IMR-90 (cell line): ENCODE measurements at regions not wholly inside any gene's neighbourhood (a gene's known extent, or its start where the extent isn't known, plus 50 kb on each side); places are given as distances from the start of the nearest gene placed in this dataset.

Experiments used
- ATAC-seq: fragments of 200-7000 bp; cut with Tn5 transposase; 2 replicates; pipeline ENCODE4 v1.9.1; 2020; ENCODE audit warnings: low read depth, mild to moderate bottlenecking, moderate library complexity
- BruUV-seq: library from RNA; stranded (reverse); fragments of 400-500 nt; replicated peaks from 2 replicates; lab custom pipeline; 2021; lab: Mats Ljungman, UMichigan
- CTCF ChIA-PET: fragments of 300-600 bp; formaldehyde crosslinking; extraction: SDS; loops from one replicate; lab custom pipeline; 2021; ENCODE audit warnings: antibody characterized with exemption; lab: Yijun Ruan, JAX
- POLR2A ChIA-PET: fragments of 300-600 bp; sonication (Branson Sonifier 250); formaldehyde crosslinking; loops from one replicate; lab custom pipeline; 2022; ENCODE audit warnings: antibody characterized with exemption; ENCODE audit not compliant: unreplicated experiment; lab: Charles Lee
- DNase-seq: peaks from one replicate; pipeline ENCODE4 v3.0.0; 2013
- H2AFZ ChIP-seq: replicated peaks from 2 replicates; pipeline ENCODE3; 2013; ENCODE audit warnings: low read length, mild to moderate bottlenecking; ENCODE audit not compliant: poor library complexity
- H2AK5ac ChIP-seq: 2 replicates; pipeline ENCODE4 v1.6.1; 2013; ENCODE audit warnings: low read depth, low read length, inconsistent platforms
- H2AK9ac ChIP-seq: replicated peaks from 2 replicates; pipeline ENCODE3; 2013; ENCODE audit warnings: mild to moderate bottlenecking, low read depth, low read length, moderate library complexity; ENCODE audit not compliant: poor library complexity
- H2BK120ac ChIP-seq: 2 replicates; pipeline ENCODE4 v1.6.1; 2013; ENCODE audit warnings: low read depth, low read length, inconsistent platforms
- H2BK15ac ChIP-seq: 3 replicates; pipeline ENCODE4 v1.6.1; 2013; ENCODE audit warnings: low read depth, low read length, inconsistent platforms
- H2BK20ac ChIP-seq: 2 replicates; pipeline ENCODE4 v1.6.1; 2013; ENCODE audit warnings: low read depth, mild to moderate bottlenecking, inconsistent platforms, low read length, moderate library complexity
- H2BK5ac ChIP-seq: 2 replicates; pipeline ENCODE4 v1.6.1; 2013; ENCODE audit warnings: mild to moderate bottlenecking, low read depth, low read length, inconsistent platforms; ENCODE audit not compliant: poor library complexity, severe bottlenecking
- H3K14ac ChIP-seq: replicated peaks from 2 replicates; pipeline ENCODE4 v1.6.1; 2013; ENCODE audit warnings: low read depth, low read length, inconsistent platforms
- H3K18ac ChIP-seq: 2 replicates; pipeline ENCODE4 v1.6.1; 2013; ENCODE audit warnings: low read depth, low read length, control low read depth
- H3K23ac ChIP-seq: 2 replicates; pipeline ENCODE4 v1.6.1; 2013; ENCODE audit warnings: low read depth, low read length, inconsistent platforms
- H3K27ac ChIP-seq: 2 replicates; pipeline ENCODE4 v1.5.1; 2013; ENCODE audit warnings: mild to moderate bottlenecking, control low read depth, low read length; ENCODE audit not compliant: insufficient read depth
- H3K27me3 ChIP-seq: 2 replicates; pipeline ENCODE4 v1.6.1; 2013; ENCODE audit warnings: low read length; ENCODE audit not compliant: control insufficient read depth, insufficient read depth
- H3K36me3 ChIP-seq: 2 replicates; pipeline ENCODE4 v1.6.1; 2013; ENCODE audit warnings: low read length, mixed read lengths; ENCODE audit not compliant: control insufficient read depth, insufficient read depth
- H3K4ac ChIP-seq: 2 replicates; pipeline ENCODE4 v1.6.1; 2013; ENCODE audit warnings: low read depth, low read length, inconsistent platforms
- H3K4me1 ChIP-seq: 2 replicates; pipeline ENCODE4 v1.6.1; 2013; ENCODE audit warnings: low read length, mixed read lengths; ENCODE audit not compliant: control insufficient read depth, insufficient read depth
- H3K4me2 ChIP-seq: 2 replicates; pipeline ENCODE4 v1.6.1; 2013; ENCODE audit warnings: low read depth, mild to moderate bottlenecking, control low read depth, low read length, moderate library complexity
- H3K4me3 ChIP-seq: 2 replicates; pipeline ENCODE4 v1.5.1; 2013; ENCODE audit warnings: low read depth, mild to moderate bottlenecking, control low read depth, low read length, moderate library complexity; ENCODE audit not compliant: insufficient read depth
- H3K56ac ChIP-seq: 2 replicates; pipeline ENCODE4 v1.6.1; 2013; ENCODE audit warnings: low read length, inconsistent platforms; ENCODE audit not compliant: insufficient read depth; ENCODE audit errors: extremely low read depth
- H3K79me1 ChIP-seq, 2 experiments: 2 replicates each; pipeline ENCODE4 v1.6.1; 2013; ENCODE audit warnings: low read length in 2 of 2, inconsistent platforms in 1 of 2, low read depth in 1 of 2
- H3K9ac ChIP-seq: 2 replicates; pipeline ENCODE4 v1.6.1; 2013; ENCODE audit warnings: low read depth, low read length, control low read depth
- H3K9me1 ChIP-seq: 2 replicates; pipeline ENCODE4 v1.6.1; 2013; ENCODE audit warnings: low read length, inconsistent platforms; ENCODE audit not compliant: insufficient read depth
- H3K9me3 ChIP-seq: 2 replicates; pipeline ENCODE4 v1.6.1; 2013; ENCODE audit warnings: low read length; ENCODE audit not compliant: control insufficient read depth, insufficient read depth
- H4K20me1 ChIP-seq: 2 replicates; pipeline ENCODE4 v1.6.1; 2013; ENCODE audit warnings: low read length, inconsistent platforms; ENCODE audit not compliant: insufficient read depth
- H4K5ac ChIP-seq: 2 replicates; pipeline ENCODE4 v1.6.1; 2013; ENCODE audit warnings: mild to moderate bottlenecking, low read depth, low read length, control low read depth
- H4K8ac ChIP-seq, 2 experiments: 2 replicates each; pipeline ENCODE4 v1.6.1; 2013; ENCODE audit warnings: low read depth in 2 of 2, low read length in 2 of 2, control low read depth in 1 of 2, inconsistent platforms in 1 of 2
- H4K91ac ChIP-seq: 2 replicates; pipeline ENCODE4 v1.6.1; 2013; ENCODE audit warnings: low read depth, low read length, inconsistent platforms; ENCODE audit not compliant: insufficient read depth
- BHLHE40 ChIP-seq: fragments of 150-350 bp; IDR thresholded peaks from 2 replicates; pipeline ENCODE4 v1.6.1; 2016; ENCODE audit warnings: mild to moderate bottlenecking, low read depth, low read length
- CEBPB ChIP-seq: IDR thresholded peaks from 2 replicates; pipeline ENCODE4 v1.6.1; 2012; ENCODE audit warnings: low read depth, low read length, improper control_type of control experiment
- CHD1 ChIP-seq: IDR thresholded peaks from 2 replicates; pipeline ENCODE4 v1.6.1; 2012; ENCODE audit warnings: low read depth, low read length, improper control_type of control experiment
- CTCF ChIP-seq: conservative IDR thresholded peaks from 2 replicates; pipeline ENCODE4 v1.5.1; 2012; ENCODE audit warnings: mild to moderate bottlenecking, low read depth, low read length, improper control_type of control experiment
- ELK1 ChIP-seq: fragments of 150-350 bp; IDR thresholded peaks from 2 replicates; pipeline ENCODE4 v1.6.1; 2016; ENCODE audit warnings: low read depth, mild to moderate bottlenecking, low read length, moderate library complexity, borderline replicate concordance
- FOS ChIP-seq: fragments of 150-350 bp; IDR thresholded peaks from 2 replicates; pipeline ENCODE4 v1.6.1; 2016; ENCODE audit warnings: low read depth, low read length
- MAFK ChIP-seq: IDR thresholded peaks from 2 replicates; pipeline ENCODE4 v1.6.1; 2012; ENCODE audit warnings: low read depth, low read length, improper control_type of control experiment
- MAZ ChIP-seq: IDR thresholded peaks from 2 replicates; pipeline ENCODE4 v1.6.1; 2012; ENCODE audit warnings: low read depth, mild to moderate bottlenecking, low read length, improper control_type of control experiment, moderate library complexity, borderline replicate concordance
- MXI1 ChIP-seq: IDR thresholded peaks from 2 replicates; pipeline ENCODE4 v1.6.1; 2012; ENCODE audit warnings: low read depth, mild to moderate bottlenecking, low read length, moderate library complexity, borderline replicate concordance
- NFE2L2 ChIP-seq: fragments of 150-350 bp; IDR thresholded peaks from 2 replicates; pipeline ENCODE4 v1.6.1; 2016; ENCODE audit warnings: low read depth, mild to moderate bottlenecking, low read length
- POLR2A ChIP-seq: IDR thresholded peaks from 2 replicates; pipeline ENCODE4 v1.6.1; 2012; ENCODE audit warnings: mild to moderate bottlenecking, low read depth, low read length
- RAD21 ChIP-seq: IDR thresholded peaks from 2 replicates; pipeline ENCODE4 v1.6.1; 2012; ENCODE audit warnings: low read length, improper control_type of control experiment
- RCOR1 ChIP-seq: IDR thresholded peaks from 2 replicates; pipeline ENCODE4 v1.6.1; 2012; ENCODE audit warnings: mild to moderate bottlenecking, low read length, improper control_type of control experiment; ENCODE audit not compliant: insufficient replicate concordance
- RFX5 ChIP-seq: IDR thresholded peaks from 2 replicates; pipeline ENCODE4 v1.8.0; 2012; ENCODE audit warnings: low read depth, mild to moderate bottlenecking, low read length, moderate library complexity
- SMC3 ChIP-seq: fragments of 150-350 bp; IDR thresholded peaks from 2 replicates; pipeline ENCODE4 v1.6.1; 2016; ENCODE audit warnings: low read depth, mild to moderate bottlenecking, antibody characterized with exemption, low read length, moderate library complexity
- USF2 ChIP-seq: fragments of 150-350 bp; IDR thresholded peaks from 2 replicates; pipeline ENCODE4 v1.6.1; 2017; ENCODE audit warnings: mild to moderate bottlenecking, antibody characterized with exemption, low read length, low read depth
- WGBS, 2 experiments: methylation state at CpG; one replicate each; pipeline versions ENCODE4 v1.1.5 to v1.1.7; 2013; ENCODE audit warnings: missing lambda C conversion rate in 2 of 2; ENCODE audit not compliant: insufficient read length in 1 of 2; ENCODE audit errors: extremely low coverage in 2 of 2; 5-methylcytosine and 5-hydroxymethylcytosine counted together
- dilution Hi-C: fragments of 300-500 bp; cut with HindIII; formaldehyde crosslinking; loops from one replicate; pipeline ENCODE4 v1.14.3; 2018; ENCODE audit warnings: low sequenced_read_pairs; ENCODE audit not compliant: unreplicated experiment
- in situ Hi-C: fragments of 300-500 bp; cut with MboI; formaldehyde crosslinking; loops from 3 replicates; pipeline ENCODE4 v1.14.3; 2019; ENCODE audit warnings: low sequenced_read_pairs, inconsistent platforms, mixed read lengths
- intact Hi-C: fragments of 100-400 bp; cut with micrococcal nuclease; formaldehyde crosslinking; loops from 2 replicates; pipeline ENCODE4 v1.10.0; 2022

GRCh38 chr18:59966913-59967312 is 67.1 kb downstream of the PMAIP1 start:
- Histone ChIP-seq H3K27ac (no peak overlapping the region), H3K18ac (no peak overlapping the region), H4K5ac (no peak overlapping the region), H3K4me1 (no peaks in the 10 kb centered on the region), H2BK120ac (no peak overlapping the region), H3K79me1 (no peaks in the 10 kb centered on the region), H4K20me1 (no peaks in the 10 kb centered on the region), H3K56ac (no peak overlapping the region), H4K91ac (no peak overlapping the region), H3K4me3 (no peak overlapping the region), H3K23ac (no peak overlapping the region), H2AK5ac (peak overlapping the region; percentile 59; the same call in 1 of the 2 replicates), H2BK15ac (no peak overlapping the region), H2BK20ac (no peak overlapping the region), H2AFZ (no peak overlapping the region), H2BK5ac (no peak overlapping the region), H4K8ac (no peak overlapping the region), H3K9ac (no peak overlapping the region), H3K14ac (no peak overlapping the region; the same call in 1 of the 2 replicates), H3K4ac (no peak overlapping the region), H3K9me1 (no peaks in the 10 kb centered on the region; the same call in 1 of the 2 replicates), H3K4me2 (no peak overlapping the region), H3K9me3 (0 out of 2 replicates have a peak, but pooled peaks cover 1% of the 10 kb centered on the region), H2AK9ac (no peak overlapping the region), H3K36me3 (no peaks in the 10 kb centered on the region), H3K27me3 (peaks cover 7% of the 10 kb centered on the region)
- WGBS, 2 experiments = 80% methylated on average over 1 of the region's 2 CpGs; no CpG with 5 or more reads in 1 of the 2 experiments
- TF ChIP-seq RAD21 (no peak), CEBPB (no peak), SMC3 (no peak), CHD1 (no peak), BHLHE40 (no peak), POLR2A (no peak), NFE2L2 (no peak), ELK1 (no peak), MAFK (no peak), MXI1 (no peak), MAZ (no peak), RFX5 (no peak), FOS (no peak), CTCF (no peak), RCOR1 (no peak), USF2 (no peak)
- ATAC-seq (no peak), DNase-seq (no peak)
- ChIA-PET CTCF (interaction anchor here (0.6 to 1.6 kb wide), 3 partner anchors 12 to 372 kb away, joined by 3 to 4 read pairs (median 3); no protein-coding TSS in a partner anchor), POLR2A (no interaction called here)
- intact Hi-C loops = no loop called here
- dilution Hi-C loops = no loop called here
- BruUV-seq = no TSS peak
- in situ Hi-C loops = no loop called here
